ENCODE measurements at regions not wholly inside any gene's neighbourhood (a gene's known extent, or its start where the extent isn't known, plus 50 kb on each side); places are given as distances from the start of the nearest gene placed in this dataset.
A peak's percentile ranks its signal among the peaks of the same experiment; 100 is the strongest.

- H3K27me3 ChIP-seq (ENCODE audit: insufficient read depth, low read length) = no peaks in the 10 kb centered on the region
- ChIA-PET POLR2A (no interaction called here), RAD21 (ENCODE audit: low non-redundant PET in 1 of 2, low total read pairs in 2 of 2, uncharacterized antibody in 2 of 2, unreplicated experiment in 2 of 2) (no interaction called here), CTCF (no interaction called here)
- no peak overlapping the region for H3K4me3 ChIP-seq (replicated peaks in 1 of 2; ENCODE audit: low read depth in 1 of 2, low read length in 2 of 2)
- H3K9me3 ChIP-seq (ENCODE audit: control insufficient read depth in 1 of 2, insufficient read depth in 1 of 2, low read depth in 1 of 2, low read length in 2 of 2) = no peaks in the 10 kb centered on the region
- no peak overlapping the region for H3K27ac ChIP-seq (ENCODE audit: low read depth, low read length)
- no peak for DNase-seq (ENCODE audit: low read depth, low spot score)
- no peaks in the 10 kb centered on the region for H3K79me2 ChIP-seq (ENCODE audit: insufficient read depth, low read length)
- no peaks in the 10 kb centered on the region for H3K4me1 ChIP-seq (ENCODE audit: control insufficient read depth in 1 of 2, insufficient read depth in 2 of 2, low read length in 2 of 2)
- ATAC-seq = no peak
- no peak for TF ChIP-seq FOSL1 (IDR thresholded peaks at IDR 0.05; ENCODE audit: low read depth)
- H3K36me3 ChIP-seq (ENCODE audit: control insufficient read depth in 1 of 2, insufficient read depth in 2 of 2, low read length in 2 of 2) = no peaks in the 10 kb centered on the region
- intact Hi-C loops (cut with micrococcal nuclease) = no loop called here
- BruUV-seq (replicated peaks) = no TSS peak
- H3K9me2 ChIP-seq (ENCODE audit: insufficient read depth) = no peaks in the 10 kb centered on the region
- no peak overlapping the region for H3K4me2 ChIP-seq (ENCODE audit: low read length)
- no peak overlapping the region for H3K9ac ChIP-seq (ENCODE audit: low read length)
- H2AFZ ChIP-seq (ENCODE audit: low read depth, low read length, poor library complexity, severe bottlenecking) = no peak overlapping the region
- no peaks in the 10 kb centered on the region for H4K20me1 ChIP-seq (ENCODE audit: insufficient read depth)
Measured at GRCh38 chr6:124879992-124880355, 82.3 kb upstream of the RNF217 start.

GRCh38 chr6:124881898-124882578, 80.2 kb upstream of the RNF217 start:
- TF ChIP-seq TCF7L2 (IDR thresholded peaks at IDR 0.05; ENCODE audit: borderline replicate concordance, extremely low read depth, insufficient read depth, insufficient read length) (peak; percentile 36), CEBPB (IDR thresholded peaks at IDR 0.05; ENCODE audit: low read depth) (no peak)
- H3K36me3 ChIP-seq (ENCODE audit: control insufficient read depth in 1 of 2, insufficient read depth in 2 of 2, low read length in 2 of 2) = no peaks in the 10 kb centered on the region
- no TSS peak for BruUV-seq (replicated peaks)
- ChIA-PET POLR2A (no interaction called here), RAD21 (ENCODE audit: low non-redundant PET in 1 of 2, low total read pairs in 2 of 2, uncharacterized antibody in 2 of 2, unreplicated experiment in 2 of 2) (no interaction called here), CTCF (interaction anchor here (1.8 kb wide), 1 partner anchor 11 kb away, joined by 7 read pairs; no protein-coding TSS in a partner anchor)
- H3K27ac ChIP-seq (ENCODE audit: low read depth, low read length) = no peak overlapping the region
- intact Hi-C loops (cut with micrococcal nuclease) = no loop called here
- no peaks in the 10 kb centered on the region for H4K20me1 ChIP-seq (ENCODE audit: insufficient read depth)
- H3K4me2 ChIP-seq (ENCODE audit: low read length) = no peak overlapping the region
- H3K4me3 ChIP-seq (replicated peaks in 1 of 2; ENCODE audit: low read depth in 1 of 2, low read length in 2 of 2) = no peak overlapping the region
- no peak overlapping the region for H3K9ac ChIP-seq (ENCODE audit: low read length)
- H3K79me2 ChIP-seq (ENCODE audit: insufficient read depth, low read length) = no peaks in the 10 kb centered on the region
- no peaks in the 10 kb centered on the region for H3K4me1 ChIP-seq (ENCODE audit: control insufficient read depth in 1 of 2, insufficient read depth in 2 of 2, low read length in 2 of 2)
- no peak overlapping the region for H2AFZ ChIP-seq (ENCODE audit: low read depth, low read length, poor library complexity, severe bottlenecking)
- no peaks in the 10 kb centered on the region for H3K9me2 ChIP-seq (ENCODE audit: insufficient read depth)
- ATAC-seq = no peak
- DNase-seq (ENCODE audit: low read depth, low spot score) = no peak
- H3K27me3 ChIP-seq (ENCODE audit: insufficient read depth, low read length) = no peaks in the 10 kb centered on the region
- no peaks in the 10 kb centered on the region for H3K9me3 ChIP-seq (ENCODE audit: control insufficient read depth in 1 of 2, insufficient read depth in 1 of 2, low read depth in 1 of 2, low read length in 2 of 2)

Measured in HCT116 (cell line).